ENCODE measurements at regions not wholly inside any gene's neighbourhood (a gene's known extent, or its start where the extent isn't known, plus 50 kb on each side); places are given as distances from the start of the nearest gene placed in this dataset.

GRCh38 chr2:74760875-74761630 is 72.9 kb upstream of the HK2 start:
- Histone ChIP-seq H3K27ac (no peak overlapping the region), H3K4me1 (no peaks in the 10 kb centered on the region), H3K36me3 (no peaks in the 10 kb centered on the region), H3K4me3 (no peak overlapping the region), H3K27me3 (no peaks in the 10 kb centered on the region), H3K9me3 (peaks cover 5 to 8% of the 10 kb centered on the region in 2 donors)
- intact Hi-C loops (cut with DNase I; ENCODE audit: low total_unique reads): no loop called here
- no peak for DNase-seq (ENCODE audit: low spot score in 2 of 2)
- no peak for TF ChIP-seq POLR2A (IDR thresholded peaks at IDR 0.05)
- TF ChIP-seq POLR2AphosphoS5 (IDR thresholded peaks at IDR 0.05): no peak
- no peak for TF ChIP-seq CTCF (IDR thresholded peaks at IDR 0.05)

DNA sequence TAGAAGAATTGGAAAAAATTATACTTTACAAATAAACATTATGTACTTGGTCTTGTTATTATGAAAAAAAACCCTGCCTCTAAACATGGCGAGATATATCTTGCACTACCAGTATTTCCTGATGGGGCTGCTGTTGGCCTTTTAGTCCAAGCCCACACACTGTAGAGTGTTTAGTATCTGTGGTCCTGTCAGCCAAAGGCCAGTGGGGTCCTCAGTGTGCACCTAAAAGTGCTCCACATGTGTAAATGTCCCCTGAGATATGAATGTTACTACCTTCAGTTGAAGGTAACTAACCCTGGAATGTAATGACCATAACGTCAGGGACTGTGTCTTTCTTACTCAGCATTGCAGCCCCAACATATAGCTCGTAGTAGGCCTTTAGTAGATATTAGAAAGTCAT is 71.1 kb upstream of the HK2 start:
- no peaks in the 10 kb centered on the region for H3K36me3 ChIP-seq
- H3K4me3 ChIP-seq: no peak overlapping the region
- H3K4me1 ChIP-seq: no peaks in the 10 kb centered on the region
- no peaks in the 10 kb centered on the region for H3K27me3 ChIP-seq
- H3K9me3 ChIP-seq: no peaks in the 10 kb centered on the region
- no peak overlapping the region for H3K27ac ChIP-seq
- no peak for DNase-seq (ENCODE audit: low spot score in 2 of 2)
- no peak for TF ChIP-seq POLR2A (IDR thresholded peaks at IDR 0.05)
- TF ChIP-seq CTCF (IDR thresholded peaks at IDR 0.05): no peak
- no peak for TF ChIP-seq POLR2AphosphoS5 (IDR thresholded peaks at IDR 0.05)
- intact Hi-C loops (cut with DNase I; ENCODE audit: low total_unique reads): no loop called here

DNA sequence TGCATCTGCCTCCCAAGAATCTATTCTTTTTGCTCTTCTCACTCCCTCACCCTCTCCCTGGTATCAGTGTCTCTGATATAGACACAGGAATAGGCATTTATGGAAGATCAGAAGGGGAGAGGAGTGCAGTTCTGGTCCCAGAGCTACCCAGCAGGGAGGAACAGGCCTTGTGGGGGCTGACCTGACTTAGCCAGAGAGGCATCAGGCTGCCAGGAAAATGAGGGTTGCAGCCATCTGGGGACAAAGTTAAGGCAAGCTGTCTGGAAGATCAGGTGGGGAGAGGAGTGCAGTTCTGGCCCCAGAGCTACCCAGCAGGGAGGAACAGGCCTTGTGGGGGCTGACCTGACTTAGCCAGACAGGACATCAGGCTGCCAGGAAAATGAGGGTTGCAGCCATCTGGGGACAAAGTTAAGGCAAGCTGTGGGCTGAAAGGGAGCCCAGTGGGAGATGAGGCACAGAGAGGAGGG is 69.9 kb upstream of the HK2 start:
- intact Hi-C loops (cut with DNase I; ENCODE audit: low total_unique reads): no loop called here
- TF ChIP-seq POLR2A (IDR thresholded peaks at IDR 0.05) (no peak), CTCF (IDR thresholded peaks at IDR 0.05) (no peak), POLR2AphosphoS5 (IDR thresholded peaks at IDR 0.05) (no peak)
- Histone ChIP-seq H3K36me3 (no peaks in the 10 kb centered on the region), H3K9me3 (no peaks in the 10 kb centered on the region), H3K4me3 (no peak overlapping the region), H3K27me3 (no peaks in the 10 kb centered on the region), H3K27ac (no peak overlapping the region), H3K4me1 (no peaks in the 10 kb centered on the region)
- no peak for DNase-seq (ENCODE audit: low spot score in 2 of 2)

- Histone ChIP-seq H3K9me3 (no peaks in the 10 kb centered on the region), H3K27me3 (no peaks in the 10 kb centered on the region), H3K4me3 (no peak overlapping the region), H3K27ac (no peak overlapping the region), H3K4me1 (no peaks in the 10 kb centered on the region), H3K36me3 (no peaks in the 10 kb centered on the region)
- TF ChIP-seq POLR2A (IDR thresholded peaks at IDR 0.05): no peak
- no peak for TF ChIP-seq POLR2AphosphoS5 (IDR thresholded peaks at IDR 0.05)
- no peak for TF ChIP-seq CTCF (IDR thresholded peaks at IDR 0.05)
- intact Hi-C loops (cut with DNase I; ENCODE audit: low total_unique reads): no loop called here
- no peak for DNase-seq (ENCODE audit: low spot score in 2 of 2)
Observed at GRCh38 chr2:74764429-74765272, 69.3 kb upstream of the HK2 start.

DNA sequence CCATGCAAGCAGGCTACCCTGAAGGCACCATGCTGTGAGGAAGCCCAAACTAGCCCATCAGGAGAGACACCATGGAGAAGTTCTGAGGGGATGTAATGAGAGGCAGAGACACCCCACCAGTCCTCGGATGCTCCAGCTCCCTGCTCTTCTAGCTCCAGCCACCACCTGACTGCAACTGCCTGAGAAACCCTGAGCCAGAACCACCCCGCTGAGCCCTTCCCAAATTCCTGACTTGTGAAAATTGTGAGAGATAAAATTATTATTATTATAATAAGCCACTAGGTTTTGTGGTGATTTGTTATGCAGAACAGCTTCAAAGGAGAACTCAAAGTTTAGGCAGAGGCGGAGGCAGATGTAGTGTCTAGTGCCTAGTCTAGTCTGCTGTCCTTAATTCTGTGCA is 67.1 kb upstream of the HK2 start:
- H3K36me3 ChIP-seq: no peaks in the 10 kb centered on the region
- no peaks in the 10 kb centered on the region for H3K4me1 ChIP-seq
- no peak overlapping the region for H3K27ac ChIP-seq
- TF ChIP-seq POLR2A (IDR thresholded peaks at IDR 0.05): no peak
- intact Hi-C loops (cut with DNase I; ENCODE audit: low total_unique reads): no loop called here
- H3K4me3 ChIP-seq: no peak overlapping the region
- H3K27me3 ChIP-seq: no peaks in the 10 kb centered on the region
- H3K9me3 ChIP-seq: no peaks in the 10 kb centered on the region
- no peak for DNase-seq (ENCODE audit: low spot score in 2 of 2)

Measured in breast epithelium (tissue), 4 donors.